ENCODE measurements at regions not wholly inside any gene's neighbourhood (a gene's known extent, or its start where the extent isn't known, plus 50 kb on each side); places are given as distances from the start of the nearest gene placed in this dataset.
"Not testable (repeated sequence)": the region's sequence is repeated elsewhere in the genome, so short reads cannot be mapped to it uniquely, and the experiment has no call there.

GRCh38 chr2:45102141-45102540 is 92.9 kb upstream of the SIX2 start:
- Histone ChIP-seq H3K27ac (ENCODE audit: low read length) (no peak overlapping the region), H3K4me2 (ENCODE audit: low read length) (no peak overlapping the region), H3K4me3 (ENCODE audit: low read length) (no peak overlapping the region), H3K9me2 (ENCODE audit: insufficient read depth, low read length) (no peaks in the 10 kb centered on the region), H3K27me3 (ENCODE audit: insufficient read depth, low read depth, low read length) (no peaks in the 10 kb centered on the region), H3K9me3 (ENCODE audit: low read length) (no peaks in the 10 kb centered on the region), H3K36me3 (ENCODE audit: insufficient read depth, low read length) (no peaks in the 10 kb centered on the region), H2AFZ (ENCODE audit: low read depth, low read length) (no peak overlapping the region), H3K79me2 (replicated peaks; ENCODE audit: insufficient read depth, low read length) (no peaks in the 10 kb centered on the region), H3K9ac (ENCODE audit: low read length) (no peak overlapping the region), H4K20me1 (ENCODE audit: insufficient read depth) (no peaks in the 10 kb centered on the region), H3F3A (ENCODE audit: insufficient read depth, low read length, poor library complexity, severe bottlenecking) (no peaks in the 10 kb centered on the region)
- TF ChIP-seq, protein P1, sequence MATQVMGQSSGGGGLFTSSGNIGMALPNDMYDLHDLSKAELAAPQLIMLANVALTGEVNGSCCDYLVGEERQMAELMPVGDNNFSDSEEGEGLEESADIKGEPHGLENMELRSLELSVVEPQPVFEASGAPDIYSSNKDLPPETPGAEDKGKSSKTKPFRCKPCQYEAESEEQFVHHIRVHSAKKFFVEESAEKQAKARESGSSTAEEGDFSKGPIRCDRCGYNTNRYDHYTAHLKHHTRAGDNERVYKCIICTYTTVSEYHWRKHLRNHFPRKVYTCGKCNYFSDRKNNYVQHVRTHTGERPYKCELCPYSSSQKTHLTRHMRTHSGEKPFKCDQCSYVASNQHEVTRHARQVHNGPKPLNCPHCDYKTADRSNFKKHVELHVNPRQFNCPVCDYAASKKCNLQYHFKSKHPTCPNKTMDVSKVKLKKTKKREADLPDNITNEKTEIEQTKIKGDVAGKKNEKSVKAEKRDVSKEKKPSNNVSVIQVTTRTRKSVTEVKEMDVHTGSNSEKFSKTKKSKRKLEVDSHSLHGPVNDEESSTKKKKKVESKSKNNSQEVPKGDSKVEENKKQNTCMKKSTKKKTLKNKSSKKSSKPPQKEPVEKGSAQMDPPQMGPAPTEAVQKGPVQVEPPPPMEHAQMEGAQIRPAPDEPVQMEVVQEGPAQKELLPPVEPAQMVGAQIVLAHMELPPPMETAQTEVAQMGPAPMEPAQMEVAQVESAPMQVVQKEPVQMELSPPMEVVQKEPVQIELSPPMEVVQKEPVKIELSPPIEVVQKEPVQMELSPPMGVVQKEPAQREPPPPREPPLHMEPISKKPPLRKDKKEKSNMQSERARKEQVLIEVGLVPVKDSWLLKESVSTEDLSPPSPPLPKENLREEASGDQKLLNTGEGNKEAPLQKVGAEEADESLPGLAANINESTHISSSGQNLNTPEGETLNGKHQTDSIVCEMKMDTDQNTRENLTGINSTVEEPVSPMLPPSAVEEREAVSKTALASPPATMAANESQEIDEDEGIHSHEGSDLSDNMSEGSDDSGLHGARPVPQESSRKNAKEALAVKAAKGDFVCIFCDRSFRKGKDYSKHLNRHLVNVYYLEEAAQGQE (IDR thresholded peaks at IDR 0.05; ENCODE audit: borderline replicate concordance), result no peak
- TF ChIP-seq SMC3 (conservative IDR thresholded peaks at IDR 0.05; ENCODE audit: poor library complexity) (no peak), POLR2AphosphoS5 (IDR thresholded peaks at IDR 0.05) (no peak), EZH2 (IDR thresholded peaks at IDR 0.05; ENCODE audit: borderline replicate concordance, insufficient read depth, low read length, poor library complexity, severe bottlenecking) (no peak), TAF1 (IDR thresholded peaks at IDR 0.05; ENCODE audit: low read depth) (no peak), EP300 (conservative IDR thresholded peaks at IDR 0.05; ENCODE audit: poor library complexity, severe bottlenecking) (no peak), RAD21 (conservative IDR thresholded peaks at IDR 0.05) (no peak), MXI1 (conservative IDR thresholded peaks at IDR 0.05; ENCODE audit: poor library complexity, severe bottlenecking) (no peak)
- TF ChIP-seq, protein P2, sequence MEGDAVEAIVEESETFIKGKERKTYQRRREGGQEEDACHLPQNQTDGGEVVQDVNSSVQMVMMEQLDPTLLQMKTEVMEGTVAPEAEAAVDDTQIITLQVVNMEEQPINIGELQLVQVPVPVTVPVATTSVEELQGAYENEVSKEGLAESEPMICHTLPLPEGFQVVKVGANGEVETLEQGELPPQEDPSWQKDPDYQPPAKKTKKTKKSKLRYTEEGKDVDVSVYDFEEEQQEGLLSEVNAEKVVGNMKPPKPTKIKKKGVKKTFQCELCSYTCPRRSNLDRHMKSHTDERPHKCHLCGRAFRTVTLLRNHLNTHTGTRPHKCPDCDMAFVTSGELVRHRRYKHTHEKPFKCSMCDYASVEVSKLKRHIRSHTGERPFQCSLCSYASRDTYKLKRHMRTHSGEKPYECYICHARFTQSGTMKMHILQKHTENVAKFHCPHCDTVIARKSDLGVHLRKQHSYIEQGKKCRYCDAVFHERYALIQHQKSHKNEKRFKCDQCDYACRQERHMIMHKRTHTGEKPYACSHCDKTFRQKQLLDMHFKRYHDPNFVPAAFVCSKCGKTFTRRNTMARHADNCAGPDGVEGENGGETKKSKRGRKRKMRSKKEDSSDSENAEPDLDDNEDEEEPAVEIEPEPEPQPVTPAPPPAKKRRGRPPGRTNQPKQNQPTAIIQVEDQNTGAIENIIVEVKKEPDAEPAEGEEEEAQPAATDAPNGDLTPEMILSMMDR (IDR thresholded peaks at IDR 0.05; ENCODE audit: poor library complexity, severe bottlenecking), result no peak

- Histone ChIP-seq H3K27me3 (ENCODE audit: insufficient read depth, low read depth, low read length) (no peaks in the 10 kb centered on the region), H3K9me3 (ENCODE audit: low read length) (no peaks in the 10 kb centered on the region), H2AFZ (ENCODE audit: low read depth, low read length) (no peak overlapping the region), H3F3A (ENCODE audit: insufficient read depth, low read length, poor library complexity, severe bottlenecking) (no peaks in the 10 kb centered on the region), H3K27ac (ENCODE audit: low read length) (no peak overlapping the region), H4K20me1 (ENCODE audit: insufficient read depth) (no peaks in the 10 kb centered on the region), H3K36me3 (ENCODE audit: insufficient read depth, low read length) (no peaks in the 10 kb centered on the region), H3K9ac (ENCODE audit: low read length) (no peak overlapping the region), H3K9me2 (ENCODE audit: insufficient read depth, low read length) (no peaks in the 10 kb centered on the region), H3K4me2 (ENCODE audit: low read length) (no peak overlapping the region), H3K4me3 (ENCODE audit: low read length) (no peak overlapping the region), H3K79me2 (replicated peaks; ENCODE audit: insufficient read depth, low read length) (no peaks in the 10 kb centered on the region)
- TF ChIP-seq EZH2 (IDR thresholded peaks at IDR 0.05; ENCODE audit: borderline replicate concordance, insufficient read depth, low read length, poor library complexity, severe bottlenecking), result no peak
- no peak for TF ChIP-seq RAD21 (conservative IDR thresholded peaks at IDR 0.05)
- TF ChIP-seq EP300 (conservative IDR thresholded peaks at IDR 0.05; ENCODE audit: poor library complexity, severe bottlenecking), result no peak
- no peak for TF ChIP-seq TAF1 (IDR thresholded peaks at IDR 0.05; ENCODE audit: low read depth)
- no peak for TF ChIP-seq POLR2AphosphoS5 (IDR thresholded peaks at IDR 0.05)
- TF ChIP-seq, protein P1 (IDR thresholded peaks at IDR 0.05; ENCODE audit: borderline replicate concordance), result no peak
- TF ChIP-seq SMC3 (conservative IDR thresholded peaks at IDR 0.05; ENCODE audit: poor library complexity), result no peak
- TF ChIP-seq, protein P2 (IDR thresholded peaks at IDR 0.05; ENCODE audit: poor library complexity, severe bottlenecking), result no peak
- TF ChIP-seq MXI1 (conservative IDR thresholded peaks at IDR 0.05; ENCODE audit: poor library complexity, severe bottlenecking), result no peak
Measured at GRCh38 chr2:45096996-45097395, 87.7 kb upstream of the SIX2 start.

GRCh38 chr2:45096038-45096437 is 86.8 kb upstream of the SIX2 start:
- not testable (repeated sequence) for H3K79me2 ChIP-seq (replicated peaks; ENCODE audit: insufficient read depth, low read length); H3K4me2 ChIP-seq (ENCODE audit: low read length); H3K9me3 ChIP-seq (ENCODE audit: low read length); H3K27ac ChIP-seq (ENCODE audit: low read length); H2AFZ ChIP-seq (ENCODE audit: low read depth, low read length); H3K27me3 ChIP-seq (ENCODE audit: insufficient read depth, low read depth, low read length); H4K20me1 ChIP-seq (ENCODE audit: insufficient read depth); H3K9ac ChIP-seq (ENCODE audit: low read length); H3K36me3 ChIP-seq (ENCODE audit: insufficient read depth, low read length); H3K4me3 ChIP-seq (ENCODE audit: low read length); H3K9me2 ChIP-seq (ENCODE audit: insufficient read depth, low read length); H3F3A ChIP-seq (ENCODE audit: insufficient read depth, low read length, poor library complexity, severe bottlenecking)
